GM12891 (cell line): ENCODE measurements at regions not wholly inside any gene's neighbourhood (a gene's known extent, or its start where the extent isn't known, plus 50 kb on each side); places are given as distances from the start of the nearest gene placed in this dataset.

ENCODE experiments used
- POLR2A ChIP-seq: IDR thresholded peaks from 2 replicates; pipeline ENCODE4 v1.6.1; 2011; ENCODE audit warnings: low read depth, low read length, control low read depth
- POLR2AphosphoS5 ChIP-seq: IDR thresholded peaks from 2 replicates; pipeline ENCODE4 v1.6.1; 2011; ENCODE audit warnings: low read depth, low read length, control low read depth
- POU2F2 ChIP-seq: IDR thresholded peaks from 2 replicates; pipeline ENCODE4 v1.6.1; 2011; ENCODE audit warnings: low read depth, mild to moderate bottlenecking, control low read depth, low read length, moderate library complexity
- TAF1 ChIP-seq: IDR thresholded peaks from 2 replicates; pipeline ENCODE4 v1.6.1; 2011; ENCODE audit warnings: low read depth, low read length, control low read depth

GRCh38 chr4:124903995-124904722, 191.6 kb upstream of the ANKRD50 start:
- TF ChIP-seq POLR2A (no peak), TAF1 (no peak), POU2F2 (no peak), POLR2AphosphoS5 (no peak)
